ENCODE measurements at regions not wholly inside any gene's neighbourhood (a gene's known extent, or its start where the extent isn't known, plus 50 kb on each side); places are given as distances from the start of the nearest gene placed in this dataset.

GRCh38 chr5:176181271-176181855 lies 56.9 kb upstream of the SIMC1 start:
- no peak for DNase-seq

- DNase-seq = no peak
Measured at GRCh38 chr5:176183321-176184074, 54.7 kb upstream of the SIMC1 start.

- DNase-seq = no peak
Measured at GRCh38 chr5:176184608-176185132, 53.6 kb upstream of the SIMC1 start.

GRCh38 chr5:176185133-176185733 lies 53.0 kb upstream of the SIMC1 start:
- DNase-seq = no peak

DNA sequence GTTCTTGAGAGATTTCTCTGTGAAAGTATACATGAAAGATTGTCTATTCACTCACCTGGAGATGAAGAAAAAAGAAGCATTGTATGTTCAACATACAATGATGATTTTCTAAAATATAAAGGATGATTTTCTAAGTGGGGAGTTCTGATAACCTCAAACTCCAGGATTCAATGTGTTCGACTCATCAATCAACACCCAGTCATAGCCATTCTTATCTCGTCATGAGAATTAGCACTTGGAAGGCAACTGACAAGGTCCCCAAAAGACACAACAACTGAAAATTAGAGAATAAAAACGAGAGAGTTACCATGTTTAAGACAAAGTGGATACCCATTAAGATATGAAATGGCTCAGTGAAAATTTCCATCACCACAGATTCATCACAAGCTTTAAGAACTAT lies 52.1 kb upstream of the SIMC1 start:
- no peak for DNase-seq

DNA sequence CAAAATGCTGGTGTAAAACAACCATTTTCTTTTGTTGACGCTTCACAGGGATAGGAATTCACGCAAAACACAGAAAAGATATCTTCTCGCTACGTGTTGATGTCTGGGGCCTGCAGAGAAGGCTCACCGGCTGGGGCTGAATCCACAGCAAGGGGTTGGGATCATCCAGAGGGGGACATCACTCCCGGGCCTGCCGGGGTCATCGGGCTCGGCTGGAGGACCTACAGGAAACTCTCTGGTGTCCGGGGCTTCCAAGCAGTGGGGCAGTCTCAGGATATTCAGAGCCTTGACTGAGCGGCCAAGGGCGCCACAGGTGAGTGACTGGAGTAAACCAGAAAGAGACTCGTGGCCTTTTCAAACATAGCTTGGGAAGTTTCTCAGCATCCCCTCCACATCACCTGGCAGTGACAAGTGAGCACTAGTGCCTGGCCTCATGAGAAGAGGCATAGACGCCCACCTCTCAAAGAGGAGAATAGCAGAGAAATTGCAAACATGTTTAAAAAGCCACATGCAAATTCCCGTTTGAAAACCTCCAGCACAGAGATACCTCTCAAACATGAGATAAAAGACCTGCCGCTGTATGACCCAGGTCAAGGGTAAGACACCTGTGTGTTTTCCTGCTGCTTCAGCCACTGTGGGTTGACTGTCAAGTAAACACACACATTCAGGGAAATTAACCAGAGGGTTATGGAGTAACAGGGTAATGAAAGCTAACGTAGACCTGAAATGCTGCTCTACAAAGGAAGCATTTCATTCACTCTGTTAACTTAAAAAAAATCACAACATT lies 50.8 kb upstream of the SIMC1 start:
- no peak for DNase-seq

- no peak for DNase-seq
Measured at GRCh38 chr5:176188085-176188484, 50.1 kb upstream of the SIMC1 start.

Data from MV-4-11 (cell line).